ENCODE measurements at regions not wholly inside any gene's neighbourhood (a gene's known extent, or its start where the extent isn't known, plus 50 kb on each side); places are given as distances from the start of the nearest gene placed in this dataset.
"Not testable (repeated sequence)": the region's sequence is repeated elsewhere in the genome, so short reads cannot be mapped to it uniquely, and the experiment has no call there.

- DNase-seq (ENCODE audit: insufficient read length, low spot score) (no peak), FAIRE-seq (no peak)
Measured at GRCh38 chr2:139613264-139613663, 833.1 kb upstream of the NXPH2 start.

GRCh38 chr2:139610512-139610911, 830.3 kb upstream of the NXPH2 start:
- no peak for FAIRE-seq
- DNase-seq (ENCODE audit: insufficient read length, low spot score): no peak

- no peak for FAIRE-seq
- DNase-seq (ENCODE audit: insufficient read length, low spot score): no peak
Measured at GRCh38 chr2:139609109-139609508, 828.9 kb upstream of the NXPH2 start.

- no peak for DNase-seq (ENCODE audit: insufficient read length, low spot score)
- FAIRE-seq: no peak
Measured at GRCh38 chr2:139605668-139606067, 825.5 kb upstream of the NXPH2 start.

- no peak for FAIRE-seq
- DNase-seq (ENCODE audit: insufficient read length, low spot score): no peak
Measured at GRCh38 chr2:139600166-139600565, 820.0 kb upstream of the NXPH2 start.

GRCh38 chr2:139585101-139585500, 804.9 kb upstream of the NXPH2 start:
- DNase-seq (ENCODE audit: insufficient read length, low spot score) (no peak), FAIRE-seq (no peak)

GRCh38 chr2:139574371-139574770, 794.2 kb upstream of the NXPH2 start:
- no peak for FAIRE-seq

GRCh38 chr2:139556789-139557188, 776.6 kb upstream of the NXPH2 start:
- DNase-seq (ENCODE audit: insufficient read length, low spot score) (no peak), FAIRE-seq (no peak)

More at GRCh38 chr2:139574371-139574770, 794.2 kb upstream of the NXPH2 start:
- no peak for DNase-seq (ENCODE audit: insufficient read length, low spot score)

- FAIRE-seq: no peak
- no peak for DNase-seq (ENCODE audit: insufficient read length, low spot score)
Measured at GRCh38 chr2:139550873-139551272, 770.7 kb upstream of the NXPH2 start.

- DNase-seq (ENCODE audit: insufficient read length, low spot score): no peak
- FAIRE-seq: no peak
Measured at GRCh38 chr2:139550341-139550740, 770.2 kb upstream of the NXPH2 start.

- FAIRE-seq (no peak), DNase-seq (ENCODE audit: insufficient read length, low spot score) (no peak)
Measured at GRCh38 chr2:139544186-139544851, 764.1 kb upstream of the NXPH2 start.

- DNase-seq (ENCODE audit: insufficient read length, low spot score); FAIRE-seq: not testable (repeated sequence)
Measured at GRCh38 chr2:139538332-139539020, 758.3 kb upstream of the NXPH2 start.

- DNase-seq (ENCODE audit: insufficient read length, low spot score) (no peak), FAIRE-seq (no peak)
Measured at GRCh38 chr2:139529080-139529479, 748.9 kb upstream of the NXPH2 start.

GRCh38 chr2:139526781-139527180, 746.6 kb upstream of the NXPH2 start:
- FAIRE-seq (no peak), DNase-seq (ENCODE audit: insufficient read length, low spot score) (no peak)

GRCh38 chr2:139518321-139518720, 738.1 kb upstream of the NXPH2 start:
- no peak for FAIRE-seq
- no peak for DNase-seq (ENCODE audit: insufficient read length, low spot score)

GRCh38 chr2:139514951-139515350, 734.8 kb upstream of the NXPH2 start:
- DNase-seq (ENCODE audit: insufficient read length, low spot score) (no peak), FAIRE-seq (no peak)

GRCh38 chr2:139495851-139496250, 715.7 kb upstream of the NXPH2 start:
- no peak for DNase-seq (ENCODE audit: insufficient read length, low spot score)
- no peak for FAIRE-seq

GRCh38 chr2:139492131-139492680, 712.0 kb upstream of the NXPH2 start:
- DNase-seq (ENCODE audit: insufficient read length, low spot score): no peak
- FAIRE-seq: no peak

- FAIRE-seq: no peak
- no peak for DNase-seq (ENCODE audit: insufficient read length, low spot score)
Measured at GRCh38 chr2:139480161-139480650, 700.0 kb upstream of the NXPH2 start.

GRCh38 chr2:139478165-139478914, 698.1 kb upstream of the NXPH2 start:
- DNase-seq (ENCODE audit: insufficient read length, low spot score) (no peak), FAIRE-seq (no peak)

GRCh38 chr2:139477618-139478017, 697.4 kb upstream of the NXPH2 start:
- no peak for FAIRE-seq
- DNase-seq (ENCODE audit: insufficient read length, low spot score): no peak
